PC-9 (cell line): ENCODE measurements at regions not wholly inside any gene's neighbourhood (a gene's known extent, or its start where the extent isn't known, plus 50 kb on each side); places are given as distances from the start of the nearest gene placed in this dataset.

ENCODE experiments used
- CTCF ChIP-seq: fragments of 200-600 bp; sonication (generic); conservative IDR thresholded peaks from 2 replicates; pipeline ENCODE4 v1.6.1; 2017; ENCODE audit warnings: mixed run types, antibody characterized with exemption, mild to moderate bottlenecking, moderate library complexity
- EZH2 ChIP-seq: fragments of 200-600 bp; sonication (generic); IDR thresholded peaks from 2 replicates; pipeline ENCODE4 v1.8.0; 2017; ENCODE audit warnings: antibody characterized with exemption, low read depth

- TF ChIP-seq CTCF: no peak
- TF ChIP-seq EZH2: no peak
These were observed 247.9 kb upstream of the NT5C1B start for GRCh38 chr2:18837240-18837639.
